ENCODE measurements at regions not wholly inside any gene's neighbourhood (a gene's known extent, or its start where the extent isn't known, plus 50 kb on each side); places are given as distances from the start of the nearest gene placed in this dataset.

DNA sequence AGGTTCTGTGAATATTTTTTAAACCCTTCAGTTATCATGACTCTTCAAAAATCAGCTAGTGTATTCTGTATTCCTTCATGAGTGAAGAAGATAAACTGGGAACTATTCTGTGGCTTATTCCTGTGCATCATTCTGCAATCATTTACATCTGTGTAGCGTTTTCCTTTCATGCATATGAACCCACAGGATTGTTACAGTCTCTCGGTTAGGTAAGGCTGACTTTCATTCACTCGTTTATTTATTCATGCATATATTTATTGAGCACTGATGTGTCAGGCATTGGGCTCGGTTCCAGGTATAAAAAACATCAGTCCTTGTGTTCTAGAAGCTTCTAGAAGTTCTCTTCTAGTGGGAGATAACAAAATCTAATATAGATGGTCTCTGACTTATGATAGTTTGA, 318.4 kb downstream of the MAN2A1 start:
- H3K27ac ChIP-seq (ENCODE audit: low read depth): no peak overlapping the region
- WGBS: 68% methylated on average over 4 of the region's 4 CpGs
- no peak for DNase-seq (ENCODE audit: extremely low spot score)
- H3K4me1 ChIP-seq (ENCODE audit: insufficient read depth): no peaks in the 10 kb centered on the region
- no peak overlapping the region for H3K4me3 ChIP-seq (ENCODE audit: low read depth, low read length)
- no peaks in the 10 kb centered on the region for H3K36me3 ChIP-seq (ENCODE audit: insufficient read depth)

- no peaks in the 10 kb centered on the region for H3K36me3 ChIP-seq (ENCODE audit: insufficient read depth)
- no peak overlapping the region for H3K27ac ChIP-seq (ENCODE audit: low read depth)
- 92% methylated on average over 1 of the region's 1 CpG for WGBS
- no peak for DNase-seq (ENCODE audit: extremely low spot score)
- H3K4me1 ChIP-seq (ENCODE audit: insufficient read depth): no peaks in the 10 kb centered on the region
- no peak overlapping the region for H3K4me3 ChIP-seq (ENCODE audit: low read depth, low read length)
These were observed 322.4 kb downstream of the MAN2A1 start for GRCh38 chr5:110012145-110012544.

DNA sequence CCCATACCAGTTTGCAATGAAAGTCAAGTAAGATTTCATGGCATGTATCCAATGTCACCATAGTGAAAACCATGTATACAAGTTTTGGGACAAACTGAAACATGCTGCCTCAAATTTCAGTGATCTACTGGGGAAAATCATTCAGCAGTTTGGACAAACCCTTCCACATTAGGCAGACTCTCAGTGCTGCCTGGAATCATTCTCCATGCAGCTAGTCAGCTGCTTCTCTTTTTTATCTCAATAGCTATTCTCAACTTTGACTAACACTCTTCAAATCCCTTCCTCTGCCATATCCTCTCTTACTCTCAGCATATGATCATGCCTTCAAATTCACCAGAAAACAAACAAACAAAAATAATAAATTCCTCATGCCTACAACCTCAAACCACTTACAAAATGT, 323.3 kb downstream of the MAN2A1 start:
- Histone ChIP-seq H3K36me3 (ENCODE audit: insufficient read depth) (no peaks in the 10 kb centered on the region), H3K4me3 (ENCODE audit: low read depth, low read length) (no peak overlapping the region), H3K4me1 (ENCODE audit: insufficient read depth) (no peaks in the 10 kb centered on the region), H3K27ac (ENCODE audit: low read depth) (no peak overlapping the region)
- no peak for DNase-seq (ENCODE audit: extremely low spot score)

DNA sequence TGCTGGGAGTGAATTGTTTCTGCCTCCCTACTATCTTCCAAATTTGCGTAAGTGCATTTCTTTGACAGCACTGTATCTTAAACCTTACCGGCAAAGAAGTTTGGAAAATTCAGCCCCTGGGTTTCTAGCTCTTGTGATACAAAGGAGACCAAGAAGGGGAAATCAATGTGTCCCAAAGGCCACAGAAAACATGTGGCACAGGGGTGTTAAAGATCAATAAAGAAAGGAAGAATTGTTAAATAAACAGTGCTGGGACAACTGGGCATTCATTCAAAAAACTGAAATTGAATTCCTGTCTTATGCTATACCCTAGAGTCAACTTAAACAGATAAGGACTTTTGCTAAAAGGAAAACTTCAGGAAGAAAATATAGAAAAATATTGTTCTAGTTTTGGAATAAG, 328.1 kb downstream of the MAN2A1 start:
- Histone ChIP-seq H3K27ac (ENCODE audit: low read depth) (no peak overlapping the region), H3K36me3 (ENCODE audit: insufficient read depth) (no peaks in the 10 kb centered on the region), H3K4me3 (ENCODE audit: low read depth, low read length) (no peak overlapping the region), H3K4me1 (ENCODE audit: insufficient read depth) (no peaks in the 10 kb centered on the region)
- WGBS: 57% methylated on average over 2 of the region's 2 CpGs
- no peak for DNase-seq (ENCODE audit: extremely low spot score)

DNA sequence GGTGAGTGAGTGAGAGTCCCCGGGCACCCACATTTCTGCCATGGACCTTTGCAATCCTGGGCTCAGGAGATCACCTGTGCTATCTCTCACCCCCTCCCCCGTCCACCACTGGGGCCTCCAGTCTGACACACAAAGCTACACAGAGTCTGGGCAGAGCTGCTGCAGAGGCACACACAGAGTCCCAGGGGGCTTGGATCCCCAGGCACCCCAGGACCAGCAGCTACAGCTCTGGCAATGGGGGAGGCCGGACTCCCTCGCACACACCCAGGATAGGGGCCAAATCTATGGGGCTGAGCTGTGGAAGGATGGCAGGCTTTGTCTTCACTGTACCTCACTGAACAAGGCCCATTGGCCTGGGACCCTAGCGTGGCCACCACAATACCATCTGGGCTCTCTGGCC, 328.8 kb downstream of the MAN2A1 start:
- WGBS: 97% methylated on average over 5 of the region's 5 CpGs

GRCh38 chr5:110019119-110019518, 329.4 kb downstream of the MAN2A1 start:
- WGBS: 97% methylated on average over 6 of the region's 6 CpGs
- no peaks in the 10 kb centered on the region for H3K36me3 ChIP-seq (ENCODE audit: insufficient read depth)
- H3K4me1 ChIP-seq (ENCODE audit: insufficient read depth): no peaks in the 10 kb centered on the region
- H3K4me3 ChIP-seq (ENCODE audit: low read depth, low read length): no peak overlapping the region
- DNase-seq (ENCODE audit: extremely low spot score): no peak
- H3K27ac ChIP-seq (ENCODE audit: low read depth): no peak overlapping the region

More for the DNA sequence above, 328.8 kb downstream of the MAN2A1 start:
- no peak overlapping the region for H3K4me3 ChIP-seq (ENCODE audit: low read depth, low read length)
- H3K4me1 ChIP-seq (ENCODE audit: insufficient read depth): no peaks in the 10 kb centered on the region
- no peaks in the 10 kb centered on the region for H3K36me3 ChIP-seq (ENCODE audit: insufficient read depth)
- no peak overlapping the region for H3K27ac ChIP-seq (ENCODE audit: low read depth)
- no peak for DNase-seq (ENCODE audit: extremely low spot score)

GRCh38 chr5:110019780-110020179, 330.1 kb downstream of the MAN2A1 start:
- no peak overlapping the region for H3K27ac ChIP-seq (ENCODE audit: low read depth)
- no peaks in the 10 kb centered on the region for H3K36me3 ChIP-seq (ENCODE audit: insufficient read depth)
- H3K4me1 ChIP-seq (ENCODE audit: insufficient read depth): no peaks in the 10 kb centered on the region
- no peak overlapping the region for H3K4me3 ChIP-seq (ENCODE audit: low read depth, low read length)
- DNase-seq (ENCODE audit: extremely low spot score): no peak
- WGBS: 95% methylated on average over 4 of the region's 4 CpGs

GRCh38 chr5:110021251-110021650, 331.5 kb downstream of the MAN2A1 start:
- no peaks in the 10 kb centered on the region for H3K36me3 ChIP-seq (ENCODE audit: insufficient read depth)
- WGBS: 84% methylated on average over 3 of the region's 3 CpGs
- H3K4me1 ChIP-seq (ENCODE audit: insufficient read depth): no peaks in the 10 kb centered on the region
- H3K4me3 ChIP-seq (ENCODE audit: low read depth, low read length): no peak overlapping the region
- no peak overlapping the region for H3K27ac ChIP-seq (ENCODE audit: low read depth)
- DNase-seq (ENCODE audit: extremely low spot score): no peak

- 95% methylated on average over 3 of the region's 3 CpGs for WGBS
- no peaks in the 10 kb centered on the region for H3K4me1 ChIP-seq (ENCODE audit: insufficient read depth)
- no peak overlapping the region for H3K4me3 ChIP-seq (ENCODE audit: low read depth, low read length)
- no peak overlapping the region for H3K27ac ChIP-seq (ENCODE audit: low read depth)
- H3K36me3 ChIP-seq (ENCODE audit: insufficient read depth): no peaks in the 10 kb centered on the region
- DNase-seq (ENCODE audit: extremely low spot score): no peak
These were observed 335.4 kb downstream of the MAN2A1 start for GRCh38 chr5:110025160-110025559.

GRCh38 chr5:110027527-110028322, 338.0 kb downstream of the MAN2A1 start:
- Histone ChIP-seq H3K36me3 (ENCODE audit: insufficient read depth) (no peaks in the 10 kb centered on the region), H3K27ac (ENCODE audit: low read depth) (no peak overlapping the region), H3K4me3 (ENCODE audit: low read depth, low read length) (no peak overlapping the region), H3K4me1 (ENCODE audit: insufficient read depth) (no peaks in the 10 kb centered on the region)
- DNase-seq (ENCODE audit: extremely low spot score): peak; percentile 51
- 25% methylated on average over 1 of the region's 1 CpG for WGBS

GRCh38 chr5:110031402-110032140, 341.8 kb downstream of the MAN2A1 start:
- Histone ChIP-seq H3K27ac (ENCODE audit: low read depth) (no peak overlapping the region), H3K36me3 (ENCODE audit: insufficient read depth) (no peaks in the 10 kb centered on the region), H3K4me1 (ENCODE audit: insufficient read depth) (no peaks in the 10 kb centered on the region), H3K4me3 (ENCODE audit: low read depth, low read length) (no peak overlapping the region)
- DNase-seq (ENCODE audit: extremely low spot score): no peak

- DNase-seq (ENCODE audit: extremely low spot score): no peak
- Histone ChIP-seq H3K36me3 (ENCODE audit: insufficient read depth) (no peaks in the 10 kb centered on the region), H3K4me1 (ENCODE audit: insufficient read depth) (no peaks in the 10 kb centered on the region), H3K4me3 (ENCODE audit: low read depth, low read length) (no peak overlapping the region), H3K27ac (ENCODE audit: low read depth) (no peak overlapping the region)
- whole genome bisulfite sequencing: 89% methylated on average over 2 of the region's 2 CpGs
These were observed 342.6 kb downstream of the MAN2A1 start for GRCh38 chr5:110032376-110032775.

- H3K27ac ChIP-seq (ENCODE audit: low read depth): no peak overlapping the region
- H3K4me3 ChIP-seq (ENCODE audit: low read depth, low read length): no peak overlapping the region
- no peaks in the 10 kb centered on the region for H3K4me1 ChIP-seq (ENCODE audit: insufficient read depth)
- 71% methylated on average over 5 of the region's 5 CpGs for WGBS
- no peaks in the 10 kb centered on the region for H3K36me3 ChIP-seq (ENCODE audit: insufficient read depth)
- no peak for DNase-seq (ENCODE audit: extremely low spot score)
These were observed 344.4 kb downstream of the MAN2A1 start for GRCh38 chr5:110034056-110034600.

Measured in urinary bladder (tissue), 3 donors.